ENCODE measurements at regions not wholly inside any gene's neighbourhood (a gene's known extent, or its start where the extent isn't known, plus 50 kb on each side); places are given as distances from the start of the nearest gene placed in this dataset.

GRCh38 chr4:10184041-10184440 is 67.4 kb upstream of the WDR1 start:
- no peak for DNase-seq (ENCODE audit: low read depth)
- no peak for TF ChIP-seq CTCF (IDR thresholded peaks at IDR 0.05; ENCODE audit: control insufficient read depth, extremely low read depth, insufficient read depth)
- no peak overlapping the region for H3K4me3 ChIP-seq (ENCODE audit: low read depth, low read length)

DNA sequence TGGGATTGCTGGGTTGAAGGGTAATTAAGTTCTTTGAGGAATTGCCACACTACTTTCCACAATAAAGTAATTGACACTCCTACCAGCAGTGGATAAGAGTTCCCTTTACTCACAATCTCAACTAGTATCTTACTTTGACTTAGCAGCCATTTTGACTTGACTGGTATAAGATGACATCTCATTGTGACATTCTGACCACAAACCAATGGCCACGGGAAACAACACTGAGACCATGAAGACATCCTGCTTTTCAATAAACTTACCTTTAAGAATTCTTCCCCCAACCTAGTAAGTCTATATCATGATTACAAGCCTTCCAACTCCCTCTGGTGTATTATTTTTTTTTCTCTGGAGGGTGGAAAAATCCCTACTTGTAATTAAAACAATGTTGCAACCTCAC is 66.9 kb upstream of the WDR1 start:
- no peak overlapping the region for H3K4me3 ChIP-seq (ENCODE audit: low read depth, low read length)
- no peak for DNase-seq (ENCODE audit: low read depth)
- TF ChIP-seq CTCF (IDR thresholded peaks at IDR 0.05; ENCODE audit: control insufficient read depth, extremely low read depth, insufficient read depth), result no peak

GRCh38 chr4:10182446-10183424 is 66.1 kb upstream of the WDR1 start:
- TF ChIP-seq CTCF (IDR thresholded peaks at IDR 0.05; ENCODE audit: control insufficient read depth, extremely low read depth, insufficient read depth), result no peak
- no peak for DNase-seq (ENCODE audit: low read depth)
- H3K4me3 ChIP-seq (ENCODE audit: low read depth, low read length), result no peak overlapping the region

GRCh38 chr4:10181745-10182445 is 65.3 kb upstream of the WDR1 start:
- TF ChIP-seq CTCF (IDR thresholded peaks at IDR 0.05; ENCODE audit: control insufficient read depth, extremely low read depth, insufficient read depth), result no peak
- no peak for DNase-seq (ENCODE audit: low read depth)
- no peak overlapping the region for H3K4me3 ChIP-seq (ENCODE audit: low read depth, low read length)

DNA sequence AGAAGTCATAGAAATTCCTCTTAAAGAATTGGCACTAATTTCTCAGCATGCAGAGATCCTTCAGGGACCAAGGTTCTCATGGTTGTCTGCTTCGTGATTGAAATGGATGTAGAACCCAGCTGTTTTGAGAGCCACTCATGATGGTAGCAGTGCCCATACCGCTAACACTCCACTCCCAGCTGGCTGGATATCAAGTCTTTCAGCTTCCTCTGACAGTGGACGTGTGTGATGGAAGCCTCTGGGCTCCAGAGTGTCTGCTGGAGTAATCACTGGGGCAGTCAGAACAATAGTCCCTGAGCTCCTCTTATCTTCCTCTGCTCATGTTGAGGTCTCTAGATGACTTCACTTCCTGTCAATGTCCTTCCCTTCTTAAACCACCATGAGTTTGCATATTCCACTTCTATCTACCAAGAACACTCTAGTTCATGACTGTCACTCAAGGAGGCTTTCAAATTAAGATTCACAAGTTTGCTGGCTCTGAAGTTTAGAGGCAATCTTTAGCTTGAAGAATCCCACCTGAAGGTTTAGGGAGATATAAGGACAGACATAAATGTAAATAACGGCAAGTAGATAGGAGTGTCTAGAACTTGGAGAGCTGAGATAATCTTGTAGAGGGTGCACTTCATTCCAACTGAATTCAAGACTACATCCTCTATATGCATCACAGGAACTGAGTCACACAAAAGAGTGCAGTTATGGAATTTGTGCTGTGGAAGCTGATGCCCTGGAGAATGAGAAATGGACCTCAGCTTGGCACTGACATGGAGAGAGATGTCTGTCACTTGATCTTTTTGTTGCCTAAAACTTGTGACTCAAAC is 64.5 kb upstream of the WDR1 start:
- H3K4me3 ChIP-seq (ENCODE audit: low read depth, low read length), result no peak overlapping the region
- DNase-seq (ENCODE audit: low read depth), result no peak
- no peak for TF ChIP-seq CTCF (IDR thresholded peaks at IDR 0.05; ENCODE audit: control insufficient read depth, extremely low read depth, insufficient read depth)

- no peak for TF ChIP-seq CTCF (IDR thresholded peaks at IDR 0.05; ENCODE audit: control insufficient read depth, extremely low read depth, insufficient read depth)
- DNase-seq (ENCODE audit: low read depth), result no peak
- no peak overlapping the region for H3K4me3 ChIP-seq (ENCODE audit: low read depth, low read length)
Measured at GRCh38 chr4:10180603-10180926, 64.0 kb upstream of the WDR1 start.

All from LNCaP clone FGC (cell line).